Heart right ventricle (tissue), 16 donors: ENCODE measurements at regions not wholly inside any gene's neighbourhood (a gene's known extent, or its start where the extent isn't known, plus 50 kb on each side); places are given as distances from the start of the nearest gene placed in this dataset.

Experiments
- ATAC-seq, 8 donors: fragments of 200-7000 bp; cut with Tn5 transposase; one replicate each; pipeline ENCODE4 v1.9.1; 2020; ENCODE audit warnings: mild to moderate bottlenecking in 8 of 8, moderate library complexity in 8 of 8, moderate number of reproducible peaks in 1 of 8
- DNase-seq, 2 donors: peaks; one replicate each; pipeline ENCODE4 v3.0.0-alpha.2; 2020
- H3K27ac ChIP-seq, 10 donors: fragments of 200-600 bp; sonication (generic) in 2 of 10; one replicate each; pipeline versions ENCODE4 v1.5.0 to v1.8.0; 2020 to 2022; ENCODE audit warnings: mild to moderate bottlenecking in 3 of 10
- H3K27me3 ChIP-seq, 7 donors: fragments of 200-600 bp; one replicate each; pipeline ENCODE4 v1.8.0; 2021 to 2022; ENCODE audit warnings: mild to moderate bottlenecking in 2 of 7
- H3K36me3 ChIP-seq, 9 donors: fragments of 200-600 bp; sonication (generic) in 1 of 9; one replicate each; pipeline versions ENCODE4 v1.5.0 to v1.8.0; 2020 to 2022; ENCODE audit warnings: mild to moderate bottlenecking in 2 of 9
- H3K4me1 ChIP-seq, 9 donors: fragments of 200-600 bp; sonication (generic) in 1 of 9; one replicate each; pipeline versions ENCODE4 v1.5.0 to v1.8.0; 2020 to 2022; ENCODE audit warnings: mild to moderate bottlenecking in 4 of 9
- H3K4me3 ChIP-seq, 10 donors: fragments of 200-600 bp; sonication (generic) in 2 of 10; one replicate each; pipeline versions ENCODE4 v1.5.0 to v1.8.0; 2020 to 2022; ENCODE audit warnings: mild to moderate bottlenecking in 7 of 10, moderate library complexity in 2 of 10
- H3K9me3 ChIP-seq, 11 donors: fragments of 200-600 bp in 10 of 11; sonication (generic) in 2 of 11; one replicate each; pipeline versions ENCODE4 v1.5.0 to v1.8.0; 2013 to 2022; ENCODE audit warnings: mild to moderate bottlenecking in 2 of 11, control low read depth in 1 of 11, moderate library complexity in 1 of 11
- WGBS, 2 donors: extraction: QIAGEN DNeasy Blood & Tissue Kit; methylation state at CpG; one replicate each; pipeline ENCODE4 v1.1.7; 2013; ENCODE audit warnings: inconsistent platforms in 1 of 2; 5-methylcytosine and 5-hydroxymethylcytosine counted together
- intact Hi-C, 10 donors: fragments of 100-400 bp; cut with DNase I; formaldehyde crosslinking; loops; one replicate each; pipeline versions ENCODE4 v1.11.1 to v1.14.2; 2022
- TF ChIP-seq, protein P1 (sequence below), 9 donors: fragments of 200-600 bp; sonication (generic) in 2 of 9; IDR thresholded peaks; one replicate each; pipeline versions ENCODE4 v1.5.0 to v1.8.0; 2021 to 2022; ENCODE audit warnings: antibody characterized with exemption in 9 of 9, mild to moderate bottlenecking in 5 of 9, moderate library complexity in 1 of 9
- donor health status: Arrhythmogenic right ventricular cardiomyopathy.
- donor health status: ischemic (EF 13 %, LVEDD 7.1; RV severe dilation, severe dysfunction).
- donor health status: healthy with polysubstance abuse.
- donor health status: DM: no; HTN: yes; CAD: no.
- donor health status: DM: no; HTN: no; CAD: no.
- donor health status: ischemic (EF 25% LVEDD 6.9; RV normal size, moderate dysfunction).
- donor health status: ischemic (EF 25% LVEDD 5.7; RV mildly dilated, moderate dysfunction).
- donor health status: healthy.
- donor health status: DM: yes; HTN: yes; CAD: no.
- donor health status: Ischemic cardiomyopathy.
- donor health status: ischemic (EF 35%, LVEDD 5.7; RV mildly dilated, moderate dysfunction).
- donor health status: nonischemic (EF 11% LVEDD 7.7; RV severe dilation, severe dysfunction).
- donor health status: DM: yes; HTN: yes; CAD: no.
- donor health status: PGD.
- donor health status: ischemic (EF 29% LVEDD 5.4; RV normal size, mild dysfunction).
- donor health status: nonischemic (EF 23%, LVEDD 6.1; RV moderate dilation, normal function).

DNA sequence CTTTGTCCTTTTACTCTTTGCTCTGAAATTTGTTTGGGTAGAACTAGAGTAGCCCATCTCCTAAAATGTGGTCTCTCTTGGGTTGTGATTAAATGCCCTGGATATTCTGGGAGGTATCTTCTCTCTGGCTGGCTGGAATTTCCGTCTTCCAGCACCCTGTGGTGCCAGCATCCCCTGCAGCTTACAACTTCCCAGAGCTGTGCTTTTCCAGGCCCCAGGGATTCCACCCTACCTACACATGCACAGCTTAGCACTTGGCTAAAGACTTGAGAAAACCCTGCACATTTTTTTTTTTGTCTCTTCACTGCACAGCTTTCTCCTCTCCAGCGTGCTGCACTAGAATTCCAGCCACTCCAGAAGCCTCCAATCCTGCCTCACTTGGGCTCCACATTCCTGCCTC, 334.7 kb downstream of the IRS2 start:
- TF ChIP-seq, protein P1, sequence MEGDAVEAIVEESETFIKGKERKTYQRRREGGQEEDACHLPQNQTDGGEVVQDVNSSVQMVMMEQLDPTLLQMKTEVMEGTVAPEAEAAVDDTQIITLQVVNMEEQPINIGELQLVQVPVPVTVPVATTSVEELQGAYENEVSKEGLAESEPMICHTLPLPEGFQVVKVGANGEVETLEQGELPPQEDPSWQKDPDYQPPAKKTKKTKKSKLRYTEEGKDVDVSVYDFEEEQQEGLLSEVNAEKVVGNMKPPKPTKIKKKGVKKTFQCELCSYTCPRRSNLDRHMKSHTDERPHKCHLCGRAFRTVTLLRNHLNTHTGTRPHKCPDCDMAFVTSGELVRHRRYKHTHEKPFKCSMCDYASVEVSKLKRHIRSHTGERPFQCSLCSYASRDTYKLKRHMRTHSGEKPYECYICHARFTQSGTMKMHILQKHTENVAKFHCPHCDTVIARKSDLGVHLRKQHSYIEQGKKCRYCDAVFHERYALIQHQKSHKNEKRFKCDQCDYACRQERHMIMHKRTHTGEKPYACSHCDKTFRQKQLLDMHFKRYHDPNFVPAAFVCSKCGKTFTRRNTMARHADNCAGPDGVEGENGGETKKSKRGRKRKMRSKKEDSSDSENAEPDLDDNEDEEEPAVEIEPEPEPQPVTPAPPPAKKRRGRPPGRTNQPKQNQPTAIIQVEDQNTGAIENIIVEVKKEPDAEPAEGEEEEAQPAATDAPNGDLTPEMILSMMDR (IDR thresholded peaks at IDR 0.05), result no peak
- H3K9me3 ChIP-seq, result peaks cover 0 to 7% (median 0%) of the 10 kb centered on the region in 11 donors
- intact Hi-C loops, result no loop called here
- no peak overlapping the region for H3K27ac ChIP-seq
- H3K36me3 ChIP-seq, result no peaks in the 10 kb centered on the region
- ATAC-seq (no peak), DNase-seq (no peak)
- peaks cover 0 to 10% (median 0%) of the 10 kb centered on the region in 9 donors for H3K4me1 ChIP-seq
- H3K27me3 ChIP-seq, result no peaks in the 10 kb centered on the region
- H3K4me3 ChIP-seq, result no peak overlapping the region
- WGBS, 2 donors, result 53 to 59% methylated on average over 2 of the region's 2 CpGs

DNA sequence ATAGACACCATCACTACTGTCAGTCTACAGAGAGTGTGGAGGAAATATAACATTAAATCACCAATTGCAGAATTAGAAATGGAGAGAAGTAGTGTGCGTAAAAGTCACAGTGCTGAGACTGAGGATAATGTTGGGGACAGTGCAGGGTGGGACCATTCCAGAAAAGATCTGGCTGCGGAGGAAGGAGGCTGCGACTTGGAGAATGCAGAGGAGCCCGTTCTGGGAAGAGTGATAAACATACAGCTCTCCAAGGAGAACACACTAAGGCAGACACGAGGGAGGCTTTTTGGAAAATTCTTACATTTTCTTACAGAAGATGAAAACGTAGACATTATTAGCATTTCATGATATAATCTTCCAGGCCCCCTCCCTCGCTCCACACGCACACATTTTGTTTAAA, 337.8 kb downstream of the IRS2 start:
- 77 to 87% methylated on average over 8 of the region's 8 CpGs for WGBS, 2 donors
- H3K36me3 ChIP-seq, result no peaks in the 10 kb centered on the region
- ATAC-seq, result no peak
- peaks cover 0 to 12% (median 0%) of the 10 kb centered on the region in 11 donors for H3K9me3 ChIP-seq
- intact Hi-C loops, result no loop called here
- no peak overlapping the region for H3K27ac ChIP-seq
- no peak overlapping the region for H3K4me3 ChIP-seq
- no peaks in the 10 kb centered on the region for H3K27me3 ChIP-seq
- TF ChIP-seq, protein P1 (IDR thresholded peaks at IDR 0.05), result no peak
- H3K4me1 ChIP-seq, result no peaks in the 10 kb centered on the region
- no peak for DNase-seq

DNA sequence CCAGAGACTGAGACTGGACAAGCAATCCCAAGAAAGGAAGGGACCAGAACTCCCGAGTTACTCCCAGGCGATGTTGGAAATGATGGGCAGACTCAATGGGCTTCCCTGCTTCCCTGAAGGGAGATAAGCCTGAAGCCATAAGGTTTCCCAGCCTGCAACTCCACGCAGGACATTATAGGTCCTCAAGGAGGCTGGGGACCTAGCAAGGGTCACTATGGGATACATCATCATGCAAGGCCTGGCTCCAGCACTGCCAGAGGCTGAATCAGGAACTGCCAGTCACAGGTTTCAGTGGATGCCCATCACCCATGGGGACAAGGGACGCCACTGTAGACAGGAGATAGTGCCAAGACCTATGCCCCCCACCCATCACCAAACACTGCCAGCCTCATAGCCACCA, 338.7 kb downstream of the IRS2 start:
- Histone ChIP-seq H3K4me1 (no peaks in the 10 kb centered on the region), H3K9me3 (peaks cover 0 to 21% (median 1%) of the 10 kb centered on the region in 11 donors), H3K27ac (no peak overlapping the region), H3K4me3 (no peak overlapping the region), H3K36me3 (no peaks in the 10 kb centered on the region), H3K27me3 (no peaks in the 10 kb centered on the region)
- ATAC-seq (no peak), DNase-seq (no peak)
- 85 to 86% methylated on average over 4 of the region's 4 CpGs for WGBS, 2 donors
- TF ChIP-seq, protein P1 (IDR thresholded peaks at IDR 0.05), result no peak
- intact Hi-C loops, result no loop called here

DNA sequence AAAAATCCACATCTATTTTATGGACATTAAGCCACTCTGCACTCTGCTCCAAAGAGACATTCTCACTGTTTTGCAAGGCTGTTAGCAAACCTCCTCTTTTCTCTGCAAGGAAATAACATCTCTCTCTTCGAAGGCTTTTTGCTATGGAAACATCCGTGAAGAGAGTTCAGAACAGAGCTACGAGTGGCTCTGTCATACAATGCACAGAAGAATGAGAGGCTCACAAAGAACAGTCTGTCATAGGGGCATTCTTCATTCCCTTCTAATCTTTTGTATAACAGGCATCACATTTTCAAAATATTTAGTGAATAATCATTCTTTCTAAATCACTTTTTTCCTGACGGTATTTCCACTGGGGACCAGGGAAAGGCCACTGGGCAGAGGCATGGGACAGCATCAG, 346.1 kb downstream of the IRS2 start:
- Histone ChIP-seq H3K9me3 (peaks cover 0 to 23% (median 3%) of the 10 kb centered on the region in 11 donors), H3K4me3 (no peak overlapping the region), H3K27ac (no peak overlapping the region), H3K36me3 (no peaks in the 10 kb centered on the region), H3K4me1 (no peaks in the 10 kb centered on the region), H3K27me3 (no peaks in the 10 kb centered on the region)
- no peak for DNase-seq
- ATAC-seq, result no peak
- TF ChIP-seq, protein P1 (IDR thresholded peaks at IDR 0.05), result no peak
- 68 to 74% methylated on average over 4 of the region's 4 CpGs for WGBS, 2 donors
- intact Hi-C loops, result no loop called here
